ENCODE measurements at regions not wholly inside any gene's neighbourhood (a gene's known extent, or its start where the extent isn't known, plus 50 kb on each side); places are given as distances from the start of the nearest gene placed in this dataset.
"Not testable (repeated sequence)": the region's sequence is repeated elsewhere in the genome, so short reads cannot be mapped to it uniquely, and the experiment has no call there.

DNA sequence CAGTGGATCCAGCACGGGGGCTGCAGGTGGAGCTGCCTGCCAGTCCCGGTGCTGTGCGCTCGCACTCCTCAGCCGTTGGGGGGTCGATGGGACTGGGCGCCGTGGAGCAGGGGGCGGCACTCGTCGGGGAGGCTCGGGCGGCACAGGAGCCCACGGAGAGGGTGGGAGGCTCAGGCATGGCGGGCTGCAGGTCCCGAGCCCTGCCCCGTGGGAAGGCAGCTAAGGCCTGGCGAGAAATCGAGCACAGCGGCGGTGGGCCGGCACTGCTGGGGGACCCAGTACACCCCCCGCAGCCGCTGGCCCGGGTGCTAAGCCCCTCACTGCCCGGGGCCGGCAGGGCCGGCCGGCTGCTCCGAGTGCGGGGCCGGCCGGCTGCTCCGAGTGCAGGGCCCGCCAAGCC, 52.3 kb upstream of the MARK1 start:
- not testable (repeated sequence) for H3K4me3 ChIP-seq (ENCODE audit: insufficient read depth, low read depth, low read length); H3K36me3 ChIP-seq (ENCODE audit: control insufficient read depth, insufficient read depth, low read length); H3K9me3 ChIP-seq (ENCODE audit: control insufficient read depth, low read length); H3K4me1 ChIP-seq (ENCODE audit: control insufficient read depth, insufficient read depth, low read length); H3K27me3 ChIP-seq (ENCODE audit: control insufficient read depth, insufficient read depth, low read length, poor library complexity, severe bottlenecking); H3K27ac ChIP-seq (ENCODE audit: insufficient read depth, low read depth, low read length, poor library complexity, severe bottlenecking)
- 91 to 94% methylated on average over 34 to 35 of the region's 35 CpGs for WGBS, 2 experiments

GRCh38 chr1:220475141-220475540, 52.8 kb upstream of the MARK1 start:
- H3K27ac ChIP-seq (ENCODE audit: insufficient read depth, low read depth, low read length, poor library complexity, severe bottlenecking); H3K36me3 ChIP-seq (ENCODE audit: control insufficient read depth, insufficient read depth, low read length); H3K4me1 ChIP-seq (ENCODE audit: control insufficient read depth, insufficient read depth, low read length); H3K9me3 ChIP-seq (ENCODE audit: control insufficient read depth, low read length); H3K27me3 ChIP-seq (ENCODE audit: control insufficient read depth, insufficient read depth, low read length, poor library complexity, severe bottlenecking); H3K4me3 ChIP-seq (ENCODE audit: insufficient read depth, low read depth, low read length): not testable (repeated sequence)
- 91 to 94% methylated on average over 8 of the region's 8 CpGs for WGBS, 2 experiments

- Histone ChIP-seq H3K27ac (ENCODE audit: insufficient read depth, low read depth, low read length, poor library complexity, severe bottlenecking) (no peak overlapping the region), H3K4me1 (ENCODE audit: control insufficient read depth, insufficient read depth, low read length) (no peaks in the 10 kb centered on the region), H3K36me3 (ENCODE audit: control insufficient read depth, insufficient read depth, low read length) (no peaks in the 10 kb centered on the region), H3K9me3 (ENCODE audit: control insufficient read depth, low read length) (no peaks in the 10 kb centered on the region), H3K27me3 (ENCODE audit: control insufficient read depth, insufficient read depth, low read length, poor library complexity, severe bottlenecking) (no peaks in the 10 kb centered on the region), H3K4me3 (ENCODE audit: insufficient read depth, low read depth, low read length) (no peak overlapping the region)
- WGBS, 2 experiments = 100% methylated on average over 2 of the region's 2 CpGs
Measured at GRCh38 chr1:220473440-220473839, 54.5 kb upstream of the MARK1 start.

DNA sequence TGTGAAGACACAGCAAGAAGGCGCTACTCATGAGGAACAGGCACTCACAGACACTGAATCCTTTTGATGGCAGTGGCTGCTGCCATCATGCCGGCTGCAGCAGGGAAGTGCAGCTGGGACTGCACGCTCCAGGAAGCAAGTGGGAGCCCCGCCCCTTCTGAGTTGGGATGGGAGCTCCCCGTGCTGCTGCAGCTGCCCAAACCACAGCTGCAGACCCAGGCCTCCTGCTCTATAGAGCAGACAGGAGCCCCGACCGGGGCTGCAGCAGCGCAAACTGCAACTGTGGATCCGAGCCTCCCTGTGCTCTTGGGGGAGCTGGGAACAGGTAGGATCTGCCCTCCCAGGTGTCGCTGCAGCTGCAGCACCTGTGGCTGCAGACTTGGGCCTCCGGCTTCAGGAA, 65.2 kb upstream of the MARK1 start:
- Histone ChIP-seq H3K4me1 (ENCODE audit: control insufficient read depth, insufficient read depth, low read length) (no peaks in the 10 kb centered on the region), H3K36me3 (ENCODE audit: control insufficient read depth, insufficient read depth, low read length) (no peaks in the 10 kb centered on the region), H3K9me3 (ENCODE audit: control insufficient read depth, low read length) (peaks cover 4% of the 10 kb centered on the region), H3K27me3 (ENCODE audit: control insufficient read depth, insufficient read depth, low read length, poor library complexity, severe bottlenecking) (no peaks in the 10 kb centered on the region), H3K27ac (ENCODE audit: insufficient read depth, low read depth, low read length, poor library complexity, severe bottlenecking) (no peak overlapping the region), H3K4me3 (ENCODE audit: insufficient read depth, low read depth, low read length) (no peak overlapping the region)
- 73% methylated on average over 11 of the region's 11 CpGs for WGBS, 2 experiments

DNA sequence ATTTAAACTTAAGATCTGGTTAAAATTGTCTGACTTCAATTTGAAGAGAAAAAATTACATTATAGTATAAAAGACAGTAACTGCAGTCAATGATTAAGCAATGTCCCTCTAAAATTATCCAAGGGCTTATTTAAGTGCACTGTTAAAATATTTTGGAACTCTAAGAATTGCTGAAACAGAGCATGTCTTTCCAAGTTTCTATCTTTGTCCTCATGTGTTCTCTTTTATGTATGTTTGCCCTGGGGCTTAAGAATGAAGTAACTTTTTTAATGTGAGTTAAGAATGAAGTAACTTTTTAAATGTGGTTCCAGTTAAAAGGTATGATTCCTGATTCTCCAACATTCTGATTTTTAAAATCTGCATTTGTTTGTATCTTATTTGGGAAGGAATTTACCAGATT, 69.0 kb upstream of the MARK1 start:
- Histone ChIP-seq H3K9me3 (ENCODE audit: control insufficient read depth, low read length) (peaks cover 4% of the 10 kb centered on the region), H3K4me3 (ENCODE audit: insufficient read depth, low read depth, low read length) (no peak overlapping the region), H3K27me3 (ENCODE audit: control insufficient read depth, insufficient read depth, low read length, poor library complexity, severe bottlenecking) (no peaks in the 10 kb centered on the region), H3K4me1 (ENCODE audit: control insufficient read depth, insufficient read depth, low read length) (no peaks in the 10 kb centered on the region), H3K27ac (ENCODE audit: insufficient read depth, low read depth, low read length, poor library complexity, severe bottlenecking) (no peak overlapping the region), H3K36me3 (ENCODE audit: control insufficient read depth, insufficient read depth, low read length) (no peaks in the 10 kb centered on the region)

DNA sequence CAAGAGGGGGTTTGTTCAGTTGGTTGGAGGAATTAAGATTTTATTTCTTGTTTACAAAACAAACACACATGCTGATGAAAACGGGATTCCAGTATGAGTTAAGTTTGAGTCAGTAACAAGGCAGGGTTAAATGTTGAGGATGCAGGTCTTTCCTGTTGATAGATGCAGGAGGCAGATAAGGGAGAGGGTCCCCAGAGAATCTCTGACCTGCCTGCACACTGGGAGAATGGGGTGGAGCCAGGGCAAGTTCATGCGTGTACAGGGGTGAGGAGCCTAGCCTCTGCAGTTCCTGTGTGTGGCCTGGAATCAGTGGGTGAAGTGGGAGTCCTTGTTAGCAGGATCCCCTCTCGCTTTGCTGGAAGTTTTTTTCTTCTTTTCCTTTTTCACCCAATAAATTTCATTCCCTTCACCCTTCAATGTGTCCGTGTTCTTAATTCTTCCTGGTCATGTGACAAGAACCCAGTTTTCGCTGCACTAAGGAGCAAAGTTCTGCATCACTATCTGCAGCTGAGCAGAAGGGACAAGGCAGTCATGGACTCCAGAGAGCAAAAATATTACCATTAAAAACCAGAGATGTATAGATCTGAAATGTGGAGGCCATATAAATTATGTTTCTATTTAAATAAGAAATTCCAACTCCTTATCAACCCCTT, 69.9 kb upstream of the MARK1 start:
- H3K4me3 ChIP-seq (ENCODE audit: insufficient read depth, low read depth, low read length) = no peak overlapping the region
- WGBS, 2 experiments = 92 to 95% methylated on average over 5 of the region's 5 CpGs
- H3K27me3 ChIP-seq (ENCODE audit: control insufficient read depth, insufficient read depth, low read length, poor library complexity, severe bottlenecking) = no peaks in the 10 kb centered on the region
- no peaks in the 10 kb centered on the region for H3K36me3 ChIP-seq (ENCODE audit: control insufficient read depth, insufficient read depth, low read length)
- no peak overlapping the region for H3K27ac ChIP-seq (ENCODE audit: insufficient read depth, low read depth, low read length, poor library complexity, severe bottlenecking)
- H3K4me1 ChIP-seq (ENCODE audit: control insufficient read depth, insufficient read depth, low read length) = no peaks in the 10 kb centered on the region
- H3K9me3 ChIP-seq (ENCODE audit: control insufficient read depth, low read length) = no peaks in the 10 kb centered on the region

DNA sequence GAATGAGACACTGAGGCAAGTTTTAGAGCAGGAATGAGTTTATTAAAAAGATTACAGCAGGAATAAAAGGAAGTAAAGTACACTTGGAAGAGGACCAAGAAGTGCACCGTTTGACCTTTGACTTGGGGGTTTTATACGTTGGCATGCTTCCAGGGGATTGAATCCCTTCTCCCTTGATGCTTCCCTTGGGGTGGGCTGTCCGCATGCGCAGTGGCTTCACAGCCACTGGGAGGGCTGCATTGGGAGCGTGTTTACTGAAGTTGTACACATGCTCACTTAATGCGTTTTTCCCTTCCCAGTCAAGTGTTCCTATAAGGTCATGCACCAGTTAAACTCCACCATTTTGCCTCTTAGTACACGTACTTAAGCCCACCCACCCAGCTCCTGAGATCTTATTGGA, 72.4 kb upstream of the MARK1 start:
- Histone ChIP-seq H3K9me3 (ENCODE audit: control insufficient read depth, low read length) (no peaks in the 10 kb centered on the region), H3K4me3 (ENCODE audit: insufficient read depth, low read depth, low read length) (no peak overlapping the region), H3K4me1 (ENCODE audit: control insufficient read depth, insufficient read depth, low read length) (no peaks in the 10 kb centered on the region), H3K27me3 (ENCODE audit: control insufficient read depth, insufficient read depth, low read length, poor library complexity, severe bottlenecking) (no peaks in the 10 kb centered on the region), H3K36me3 (ENCODE audit: control insufficient read depth, insufficient read depth, low read length) (no peaks in the 10 kb centered on the region), H3K27ac (ENCODE audit: insufficient read depth, low read depth, low read length, poor library complexity, severe bottlenecking) (no peak overlapping the region)
- WGBS, 2 experiments = 91 to 96% methylated on average over 7 of the region's 7 CpGs

- no peak overlapping the region for H3K4me3 ChIP-seq (ENCODE audit: insufficient read depth, low read depth, low read length)
- no peaks in the 10 kb centered on the region for H3K4me1 ChIP-seq (ENCODE audit: control insufficient read depth, insufficient read depth, low read length)
- no peak overlapping the region for H3K27ac ChIP-seq (ENCODE audit: insufficient read depth, low read depth, low read length, poor library complexity, severe bottlenecking)
- H3K9me3 ChIP-seq (ENCODE audit: control insufficient read depth, low read length) = no peaks in the 10 kb centered on the region
- H3K36me3 ChIP-seq (ENCODE audit: control insufficient read depth, insufficient read depth, low read length) = no peaks in the 10 kb centered on the region
- no peaks in the 10 kb centered on the region for H3K27me3 ChIP-seq (ENCODE audit: control insufficient read depth, insufficient read depth, low read length, poor library complexity, severe bottlenecking)
- WGBS, 2 experiments = 77% methylated on average over 2 of the region's 3 CpGs; no CpG with 5 or more reads in 1 of the 2 experiments
Measured at GRCh38 chr1:220454155-220454777, 73.7 kb upstream of the MARK1 start.

- no peaks in the 10 kb centered on the region for H3K9me3 ChIP-seq (ENCODE audit: control insufficient read depth, low read length)
- no peaks in the 10 kb centered on the region for H3K36me3 ChIP-seq (ENCODE audit: control insufficient read depth, insufficient read depth, low read length)
- H3K27ac ChIP-seq (ENCODE audit: insufficient read depth, low read depth, low read length, poor library complexity, severe bottlenecking) = no peak overlapping the region
- H3K4me1 ChIP-seq (ENCODE audit: control insufficient read depth, insufficient read depth, low read length) = no peaks in the 10 kb centered on the region
- 73 to 83% methylated on average over 1 of the region's 2 CpGs for WGBS, 2 experiments
- no peak overlapping the region for H3K4me3 ChIP-seq (ENCODE audit: insufficient read depth, low read depth, low read length)
- no peaks in the 10 kb centered on the region for H3K27me3 ChIP-seq (ENCODE audit: control insufficient read depth, insufficient read depth, low read length, poor library complexity, severe bottlenecking)
Measured at GRCh38 chr1:220453371-220453770, 74.6 kb upstream of the MARK1 start.

GRCh38 chr1:220451532-220451931, 76.4 kb upstream of the MARK1 start:
- Histone ChIP-seq H3K9me3 (ENCODE audit: control insufficient read depth, low read length) (no peaks in the 10 kb centered on the region), H3K4me3 (ENCODE audit: insufficient read depth, low read depth, low read length) (no peak overlapping the region), H3K27me3 (ENCODE audit: control insufficient read depth, insufficient read depth, low read length, poor library complexity, severe bottlenecking) (no peaks in the 10 kb centered on the region), H3K4me1 (ENCODE audit: control insufficient read depth, insufficient read depth, low read length) (no peaks in the 10 kb centered on the region), H3K36me3 (ENCODE audit: control insufficient read depth, insufficient read depth, low read length) (no peaks in the 10 kb centered on the region), H3K27ac (ENCODE audit: insufficient read depth, low read depth, low read length, poor library complexity, severe bottlenecking) (no peak overlapping the region)
- WGBS, 2 experiments = 82 to 84% methylated on average over 3 to 4 of the region's 4 CpGs

Data from ectodermal cell (in vitro differentiated cells).